Natural killer cell (primary cell): ENCODE measurements at regions not wholly inside any gene's neighbourhood (a gene's known extent, or its start where the extent isn't known, plus 50 kb on each side); places are given as distances from the start of the nearest gene placed in this dataset.

Experiments used
- ATAC-seq, 3 donors: fragments of 150-1000 bp in 2 of 3; fragments of 200-7000 bp in 1 of 3; cut with Tn5 transposase; 1 replicate in 1 of 3; 2 replicates in 2 of 3; pipeline ENCODE4 v1.10.0; 2021; ENCODE audit warnings: mild to moderate bottlenecking in 2 of 3, moderate library complexity in 2 of 3
- DNase-seq, 2 donors: peaks; one replicate each; pipeline versions ENCODE4 v3.0.0 to v3.0.0-alpha.2; 2013 to 2021; ENCODE audit warnings: mixed read lengths in 1 of 2
- H3K27ac ChIP-seq: one replicate; pipeline ENCODE4 v1.5.1; 2013; ENCODE audit warnings: mild to moderate bottlenecking, low read length
- H3K27me3 ChIP-seq: one replicate; pipeline ENCODE4 v1.6.1; 2013; ENCODE audit warnings: low read length; ENCODE audit not compliant: control insufficient read depth, insufficient read depth
- H3K36me3 ChIP-seq: one replicate; pipeline ENCODE4 v1.6.1; 2013; ENCODE audit warnings: low read length; ENCODE audit not compliant: control insufficient read depth, insufficient read depth
- H3K4me1 ChIP-seq: one replicate; pipeline ENCODE4 v1.6.1; 2013; ENCODE audit warnings: low read length; ENCODE audit not compliant: control insufficient read depth, insufficient read depth
- H3K4me3 ChIP-seq: one replicate; pipeline ENCODE4 v1.5.1; 2013; ENCODE audit warnings: low read length
- H3K9me3 ChIP-seq: one replicate; pipeline ENCODE4 v1.6.1; 2013; ENCODE audit warnings: low read length; ENCODE audit not compliant: control insufficient read depth, insufficient read depth
- H3K27ac Mint-ChIP-seq, 2 donors: one replicate each; pipeline ENCODE4 v1.8.0; 2022; ENCODE audit warnings: mild to moderate bottlenecking in 2 of 2, mixed read lengths in 2 of 2, moderate library complexity in 1 of 2
- H3K27me3 Mint-ChIP-seq, 2 donors: one replicate each; pipeline ENCODE4 v1.8.0; 2022; ENCODE audit warnings: low read depth in 2 of 2, mixed read lengths in 2 of 2
- H3K36me3 Mint-ChIP-seq: one replicate; pipeline ENCODE4 v1.8.0; 2022; ENCODE audit warnings: mixed read lengths
- H3K4me1 Mint-ChIP-seq, 2 donors: one replicate each; pipeline ENCODE4 v1.8.0; 2022; ENCODE audit warnings: mixed read lengths in 2 of 2
- H3K4me3 Mint-ChIP-seq: one replicate; pipeline ENCODE4 v1.8.0; 2022; ENCODE audit warnings: mild to moderate bottlenecking, moderate library complexity, mixed read lengths
- H3K9me3 Mint-ChIP-seq, 2 donors: one replicate each; pipeline ENCODE4 v1.8.0; 2022; ENCODE audit warnings: mixed read lengths in 2 of 2
- WGBS: methylation state at CpG from one replicate; pipeline ENCODE4 v1.1.7; 2013; ENCODE audit warnings: missing lambda C conversion rate; ENCODE audit not compliant: insufficient coverage; 5-methylcytosine and 5-hydroxymethylcytosine counted together
- intact Hi-C: fragments of 100-400 bp; cut with micrococcal nuclease; formaldehyde crosslinking; loops from one replicate; pipeline ENCODE4 v1.14.2; 2022
- TF ChIP-seq, protein P1 (sequence below): fragments of 200-600 bp; IDR thresholded peaks from one replicate; pipeline ENCODE4 v1.8.0; 2022; ENCODE audit warnings: antibody characterized with exemption

- Histone ChIP-seq H3K9me3 (no peaks in the 10 kb centered on the region), H3K4me3 (no peak overlapping the region), H3K27ac (no peak overlapping the region), H3K27me3 (no peaks in the 10 kb centered on the region), H3K4me1 (no peaks in the 10 kb centered on the region), H3K36me3 (no peaks in the 10 kb centered on the region)
- no peak for ATAC-seq
- H3K4me3 Mint-ChIP-seq = no peak overlapping the region
- H3K27ac Mint-ChIP-seq = no peak overlapping the region
- no peak for DNase-seq
- no peaks in the 10 kb centered on the region for H3K9me3 Mint-ChIP-seq
- no peaks in the 10 kb centered on the region for H3K36me3 Mint-ChIP-seq
- TF ChIP-seq, protein P1, sequence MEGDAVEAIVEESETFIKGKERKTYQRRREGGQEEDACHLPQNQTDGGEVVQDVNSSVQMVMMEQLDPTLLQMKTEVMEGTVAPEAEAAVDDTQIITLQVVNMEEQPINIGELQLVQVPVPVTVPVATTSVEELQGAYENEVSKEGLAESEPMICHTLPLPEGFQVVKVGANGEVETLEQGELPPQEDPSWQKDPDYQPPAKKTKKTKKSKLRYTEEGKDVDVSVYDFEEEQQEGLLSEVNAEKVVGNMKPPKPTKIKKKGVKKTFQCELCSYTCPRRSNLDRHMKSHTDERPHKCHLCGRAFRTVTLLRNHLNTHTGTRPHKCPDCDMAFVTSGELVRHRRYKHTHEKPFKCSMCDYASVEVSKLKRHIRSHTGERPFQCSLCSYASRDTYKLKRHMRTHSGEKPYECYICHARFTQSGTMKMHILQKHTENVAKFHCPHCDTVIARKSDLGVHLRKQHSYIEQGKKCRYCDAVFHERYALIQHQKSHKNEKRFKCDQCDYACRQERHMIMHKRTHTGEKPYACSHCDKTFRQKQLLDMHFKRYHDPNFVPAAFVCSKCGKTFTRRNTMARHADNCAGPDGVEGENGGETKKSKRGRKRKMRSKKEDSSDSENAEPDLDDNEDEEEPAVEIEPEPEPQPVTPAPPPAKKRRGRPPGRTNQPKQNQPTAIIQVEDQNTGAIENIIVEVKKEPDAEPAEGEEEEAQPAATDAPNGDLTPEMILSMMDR = no peak
- no peaks in the 10 kb centered on the region for H3K4me1 Mint-ChIP-seq
- intact Hi-C loops = no loop called here
- WGBS = 77% methylated on average over 2 of the region's 2 CpGs
- no peaks in the 10 kb centered on the region for H3K27me3 Mint-ChIP-seq
These were observed 49.8 kb upstream of the ANKRD55 start for GRCh38 chr5:56282951-56283350.
